Astrocyte (in vitro differentiated cells and primary cell): ENCODE measurements at regions not wholly inside any gene's neighbourhood (a gene's known extent, or its start where the extent isn't known, plus 50 kb on each side); places are given as distances from the start of the nearest gene placed in this dataset.

ENCODE experiments used
- DNase-seq: peaks from one replicate; pipeline ENCODE4 v3.0.0-alpha.2; 2010; ENCODE audit warnings: low read depth
- FAIRE-seq: peaks from 2 replicates; lab custom pipeline; 2011; peaks lifted over from hg19 to GRCh38; lab: Jason Lieb, UNC
- H2AFZ ChIP-seq: 2 replicates; pipeline ENCODE4 v1.6.0; 2012; ENCODE audit warnings: low read depth, low read length, inconsistent platforms
- H3K27ac ChIP-seq: 2 replicates; pipeline ENCODE4 v1.5.1; 2011; ENCODE audit warnings: low read depth, low read length, inconsistent platforms
- H3K27me3 ChIP-seq: 2 replicates; pipeline ENCODE4 v1.6.0; 2011; ENCODE audit warnings: low read length, inconsistent platforms; ENCODE audit not compliant: insufficient read depth
- H3K36me3 ChIP-seq: 2 replicates; pipeline ENCODE4 v1.5.1; 2011; ENCODE audit warnings: low read length, inconsistent platforms; ENCODE audit not compliant: insufficient read depth
- H3K4me1 ChIP-seq: 2 replicates; pipeline ENCODE4 v1.5.1; 2011; ENCODE audit warnings: low read length, inconsistent platforms; ENCODE audit not compliant: insufficient read depth
- H3K4me2 ChIP-seq: 2 replicates; pipeline ENCODE4 v1.6.0; 2012; ENCODE audit warnings: low read length, inconsistent platforms
- H3K4me3 ChIP-seq: 2 replicates; pipeline ENCODE4 v1.5.1; 2011; ENCODE audit warnings: low read depth, mild to moderate bottlenecking, low read length, inconsistent platforms; ENCODE audit not compliant: insufficient read depth
- H3K79me2 ChIP-seq: 2 replicates; pipeline ENCODE4 v1.6.0; 2012; ENCODE audit warnings: mild to moderate bottlenecking, low read length, inconsistent platforms; ENCODE audit not compliant: insufficient read depth
- H3K9ac ChIP-seq: 2 replicates; pipeline ENCODE4 v1.6.0; 2012; ENCODE audit warnings: mild to moderate bottlenecking, low read length, inconsistent platforms
- H3K9me3 ChIP-seq: 2 replicates; pipeline ENCODE4 v1.5.1; 2012; ENCODE audit warnings: low read depth, mild to moderate bottlenecking, low read length, inconsistent platforms; ENCODE audit not compliant: insufficient read depth
- H4K20me1 ChIP-seq: 2 replicates; pipeline ENCODE4 v1.6.0; 2012; ENCODE audit warnings: low read length, inconsistent platforms; ENCODE audit not compliant: insufficient read depth
- H3K27ac Mint-ChIP-seq: one replicate; pipeline ENCODE4 v1.8.0; 2021; ENCODE audit warnings: mild to moderate bottlenecking, mixed read lengths; ENCODE audit not compliant: unreplicated experiment
- H3K27me3 Mint-ChIP-seq: one replicate; pipeline ENCODE4 v1.8.0; 2021; ENCODE audit warnings: low read depth, mixed read lengths; ENCODE audit not compliant: unreplicated experiment
- H3K36me3 Mint-ChIP-seq: one replicate; pipeline ENCODE4 v1.8.0; 2021; ENCODE audit warnings: low read depth, mixed read lengths; ENCODE audit not compliant: unreplicated experiment
- H3K4me1 Mint-ChIP-seq: one replicate; pipeline ENCODE4 v1.8.0; 2021; ENCODE audit warnings: low read depth, mixed read lengths; ENCODE audit not compliant: unreplicated experiment
- H3K4me3 Mint-ChIP-seq: one replicate; pipeline ENCODE4 v1.8.0; 2021; ENCODE audit warnings: mild to moderate bottlenecking, moderate library complexity, mixed read lengths; ENCODE audit not compliant: unreplicated experiment
- H3K9me3 Mint-ChIP-seq: one replicate; pipeline ENCODE4 v1.8.0; 2021; ENCODE audit warnings: mild to moderate bottlenecking, mixed read lengths; ENCODE audit not compliant: unreplicated experiment
- CTCF ChIP-seq: IDR thresholded peaks from 2 replicates; pipeline ENCODE4 v1.5.1; 2011; ENCODE audit warnings: low read depth, mild to moderate bottlenecking, inconsistent platforms, low read length, moderate library complexity; ENCODE audit not compliant: insufficient read depth
- EZH2 ChIP-seq: IDR thresholded peaks from 2 replicates; pipeline ENCODE4 v1.6.1; 2012; ENCODE audit warnings: mild to moderate bottlenecking, low read length, inconsistent platforms; ENCODE audit not compliant: insufficient read depth

DNA sequence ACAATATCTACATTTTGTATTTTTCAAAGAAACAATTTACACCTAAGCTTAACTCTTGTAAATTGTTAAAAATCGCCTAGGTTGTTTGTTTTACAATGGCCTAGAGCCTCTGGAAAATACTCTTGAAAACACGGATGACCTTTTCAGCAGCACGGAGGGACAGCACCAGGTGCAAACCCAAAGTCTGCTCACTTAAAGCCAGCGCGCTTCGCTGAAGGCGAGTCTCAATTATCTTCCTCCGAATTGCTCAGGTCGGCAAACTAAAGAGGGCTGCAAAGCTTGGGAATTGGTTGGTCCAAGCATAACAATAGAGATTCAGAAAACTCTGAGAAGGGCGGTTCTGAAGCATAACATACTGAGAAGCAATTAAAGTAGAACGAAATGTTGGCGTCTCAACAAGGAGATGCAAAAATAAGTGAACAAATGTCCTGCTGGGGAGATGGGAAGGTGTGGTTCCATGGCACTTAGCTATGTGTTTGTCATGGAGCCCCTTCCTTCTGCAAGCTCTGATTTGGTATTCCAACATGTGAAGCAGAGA lies 139.9 kb upstream of the PITRM1 start:
- Mint-ChIP-seq H3K36me3 (no peaks in the 10 kb centered on the region), H3K4me3 (no peak overlapping the region), H3K4me1 (peaks cover 3% of the 10 kb centered on the region), H3K27me3 (peaks cover 10% of the 10 kb centered on the region), H3K27ac (no peak overlapping the region), H3K9me3 (peaks cover 17% of the 10 kb centered on the region)
- H3K4me3 ChIP-seq: no peak overlapping the region
- FAIRE-seq (no peak), DNase-seq (no peak)
- H3K4me2 ChIP-seq: no peak overlapping the region
- H3K9ac ChIP-seq: no peak overlapping the region
- H4K20me1 ChIP-seq: no peaks in the 10 kb centered on the region
- TF ChIP-seq CTCF: no peak
- TF ChIP-seq EZH2: no peak
- H3K36me3 ChIP-seq: no peaks in the 10 kb centered on the region
- H3K79me2 ChIP-seq: no peaks in the 10 kb centered on the region
- no peak overlapping the region for H3K27ac ChIP-seq
- peaks cover 3% of the 10 kb centered on the region for H3K27me3 ChIP-seq
- peaks cover 3% of the 10 kb centered on the region for H3K4me1 ChIP-seq
- no peak overlapping the region for H2AFZ ChIP-seq
- no peaks in the 10 kb centered on the region for H3K9me3 ChIP-seq

GRCh38 chr10:3310016-3310784 lies 137.6 kb upstream of the PITRM1 start:
- no peak for FAIRE-seq
- TF ChIP-seq EZH2: no peak
- no peak for TF ChIP-seq CTCF
- H3K4me2 ChIP-seq: no peak overlapping the region
- no peaks in the 10 kb centered on the region for H3K79me2 ChIP-seq
- Mint-ChIP-seq H3K9me3 (peaks cover 14% of the 10 kb centered on the region), H3K4me3 (no peak overlapping the region), H3K27ac (no peak overlapping the region), H3K36me3 (no peaks in the 10 kb centered on the region), H3K4me1 (peaks cover 3% of the 10 kb centered on the region), H3K27me3 (peaks cover 12% of the 10 kb centered on the region)
- H2AFZ ChIP-seq: no peak overlapping the region
- H3K27me3 ChIP-seq: peaks cover 3% of the 10 kb centered on the region
- H3K9ac ChIP-seq: no peak overlapping the region
- H3K4me3 ChIP-seq: no peak overlapping the region
- H4K20me1 ChIP-seq: no peaks in the 10 kb centered on the region
- no peak overlapping the region for H3K27ac ChIP-seq
- H3K36me3 ChIP-seq: no peaks in the 10 kb centered on the region
- no peaks in the 10 kb centered on the region for H3K9me3 ChIP-seq
- no peak for DNase-seq
- H3K4me1 ChIP-seq: peaks cover 3% of the 10 kb centered on the region

GRCh38 chr10:3306050-3306449 lies 133.5 kb upstream of the PITRM1 start:
- no peaks in the 10 kb centered on the region for H3K36me3 Mint-ChIP-seq
- H3K9ac ChIP-seq: no peak overlapping the region

More at GRCh38 chr10:3306050-3306449, 133.5 kb upstream of the PITRM1 start:
- Mint-ChIP-seq H3K4me1 (no peaks in the 10 kb centered on the region), H3K9me3 (peaks cover 14% of the 10 kb centered on the region), H3K27ac (no peak overlapping the region), H3K4me3 (no peak overlapping the region), H3K27me3 (peaks cover 9% of the 10 kb centered on the region)
- H3K4me2 ChIP-seq: no peak overlapping the region
- H3K36me3 ChIP-seq: no peaks in the 10 kb centered on the region
- no peak for FAIRE-seq
- no peak for DNase-seq
- no peak overlapping the region for H3K4me3 ChIP-seq
- no peaks in the 10 kb centered on the region for H4K20me1 ChIP-seq
- H3K27ac ChIP-seq: no peak overlapping the region
- no peak overlapping the region for H2AFZ ChIP-seq
- TF ChIP-seq EZH2: no peak
- TF ChIP-seq CTCF: no peak
- no peaks in the 10 kb centered on the region for H3K9me3 ChIP-seq
- no peaks in the 10 kb centered on the region for H3K4me1 ChIP-seq
- H3K79me2 ChIP-seq: no peaks in the 10 kb centered on the region
- peaks cover 3% of the 10 kb centered on the region for H3K27me3 ChIP-seq
